Upper lobe of left lung (tissue), 4 donors: ENCODE measurements at regions not wholly inside any gene's neighbourhood (a gene's known extent, or its start where the extent isn't known, plus 50 kb on each side); places are given as distances from the start of the nearest gene placed in this dataset.

Experiments
- EP300 ChIP-seq, 4 donors: sonication (generic); formaldehyde crosslinking; IDR thresholded peaks; one replicate each; pipeline ENCODE4 v1.5.1; 2017; ENCODE audit warnings: antibody characterized with exemption in 4 of 4, control low read depth in 2 of 4
- POLR2A ChIP-seq, 4 donors: fragments of 450-650 bp; IDR thresholded peaks; one replicate each; pipeline ENCODE4 v1.5.1; 2016 to 2017; ENCODE audit warnings: antibody characterized with exemption in 4 of 4, mild to moderate bottlenecking in 2 of 4
- POLR2AphosphoS5 ChIP-seq, 2 donors: sonication (generic); formaldehyde crosslinking; IDR thresholded peaks; one replicate each; pipeline ENCODE4 v1.5.1; 2017; ENCODE audit warnings: antibody characterized with exemption in 2 of 2
- TF ChIP-seq, protein P1 (sequence below), 6 experiments: fragments of 450-650 bp in 4 of 6; fragments of 200-600 bp in 2 of 6; sonication (generic) in 2 of 6; IDR thresholded peaks; one replicate each; pipeline ENCODE4 v1.5.1; 2016 to 2019; ENCODE audit warnings: antibody characterized with exemption in 6 of 6

DNA sequence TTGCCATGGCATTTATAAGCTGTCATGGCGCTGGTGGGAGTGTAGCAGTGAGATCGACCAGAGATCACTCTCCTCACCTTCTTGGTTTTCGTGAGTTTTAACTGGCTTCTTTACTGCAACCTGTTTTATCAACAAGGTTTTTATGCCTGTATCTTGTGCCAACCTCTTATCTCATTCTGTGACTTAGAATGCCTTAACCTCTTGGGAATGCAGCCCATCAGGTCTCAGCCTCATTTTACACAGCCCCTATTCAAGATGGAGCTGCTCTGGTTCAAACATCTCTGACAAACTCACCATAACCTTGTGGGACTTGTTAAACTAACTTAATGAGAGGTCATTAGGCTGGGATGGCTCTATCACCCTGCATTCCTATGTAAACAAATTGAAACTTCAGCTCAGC, 151.3 kb downstream of the CAND1 start:
- TF ChIP-seq, protein P1, sequence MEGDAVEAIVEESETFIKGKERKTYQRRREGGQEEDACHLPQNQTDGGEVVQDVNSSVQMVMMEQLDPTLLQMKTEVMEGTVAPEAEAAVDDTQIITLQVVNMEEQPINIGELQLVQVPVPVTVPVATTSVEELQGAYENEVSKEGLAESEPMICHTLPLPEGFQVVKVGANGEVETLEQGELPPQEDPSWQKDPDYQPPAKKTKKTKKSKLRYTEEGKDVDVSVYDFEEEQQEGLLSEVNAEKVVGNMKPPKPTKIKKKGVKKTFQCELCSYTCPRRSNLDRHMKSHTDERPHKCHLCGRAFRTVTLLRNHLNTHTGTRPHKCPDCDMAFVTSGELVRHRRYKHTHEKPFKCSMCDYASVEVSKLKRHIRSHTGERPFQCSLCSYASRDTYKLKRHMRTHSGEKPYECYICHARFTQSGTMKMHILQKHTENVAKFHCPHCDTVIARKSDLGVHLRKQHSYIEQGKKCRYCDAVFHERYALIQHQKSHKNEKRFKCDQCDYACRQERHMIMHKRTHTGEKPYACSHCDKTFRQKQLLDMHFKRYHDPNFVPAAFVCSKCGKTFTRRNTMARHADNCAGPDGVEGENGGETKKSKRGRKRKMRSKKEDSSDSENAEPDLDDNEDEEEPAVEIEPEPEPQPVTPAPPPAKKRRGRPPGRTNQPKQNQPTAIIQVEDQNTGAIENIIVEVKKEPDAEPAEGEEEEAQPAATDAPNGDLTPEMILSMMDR (IDR thresholded peaks at IDR 0.05): no peak
- no peak for TF ChIP-seq POLR2AphosphoS5 (IDR thresholded peaks at IDR 0.05)
- no peak for TF ChIP-seq POLR2A (IDR thresholded peaks at IDR 0.05)
- no peak for TF ChIP-seq EP300 (IDR thresholded peaks at IDR 0.05)
